GM12872 (cell line): ENCODE measurements at regions not wholly inside any gene's neighbourhood (a gene's known extent, or its start where the extent isn't known, plus 50 kb on each side); places are given as distances from the start of the nearest gene placed in this dataset.

Experiments
- CTCF ChIP-seq: IDR thresholded peaks from 3 replicates; pipeline ENCODE4 v1.5.1; 2011; ENCODE audit warnings: low read depth, mild to moderate bottlenecking, low read length, moderate library complexity; ENCODE audit not compliant: insufficient read depth

DNA sequence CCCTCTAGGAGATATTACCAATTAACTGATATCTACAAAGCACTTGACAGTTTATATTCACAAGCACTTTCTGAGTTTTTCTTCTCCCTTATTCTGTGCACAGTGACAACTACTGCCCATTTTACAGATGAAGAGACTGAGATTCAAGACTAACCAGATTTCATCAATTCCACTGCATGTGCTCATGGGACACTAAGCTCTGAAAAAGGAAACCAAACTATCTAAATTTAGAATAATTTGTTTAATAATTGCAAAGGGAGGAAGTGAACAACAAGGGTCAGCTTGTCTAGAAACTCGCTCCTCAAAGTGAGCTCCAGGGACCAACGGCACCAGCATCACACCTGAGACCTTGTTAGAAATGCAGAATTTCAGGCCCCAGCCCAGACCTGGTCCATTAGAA is 50.8 kb upstream of the MYLIP start:
- TF ChIP-seq CTCF = no peak

DNA sequence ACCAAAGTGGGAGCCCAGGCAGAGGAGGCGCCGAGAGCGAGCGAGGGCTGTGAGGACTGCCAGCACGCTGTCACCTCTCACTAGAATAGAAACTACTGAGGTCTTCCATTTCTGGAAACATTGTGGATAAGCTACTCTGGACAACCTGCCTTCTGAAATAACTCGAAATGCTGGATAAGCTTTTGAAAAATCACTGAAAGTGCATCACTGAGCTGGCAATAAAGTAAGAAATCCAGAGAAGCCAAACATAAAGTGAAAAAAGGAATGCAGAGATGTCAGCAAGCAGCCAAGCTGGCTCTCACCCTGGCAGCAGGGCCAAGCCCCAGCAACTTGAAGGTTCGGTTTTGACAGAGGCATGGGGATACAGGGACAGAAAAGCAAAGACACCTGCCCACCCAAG is 59.2 kb upstream of the MYLIP start:
- TF ChIP-seq CTCF = no peak

GRCh38 chr6:16069222-16069621 is 59.7 kb upstream of the MYLIP start:
- no peak for TF ChIP-seq CTCF

DNA sequence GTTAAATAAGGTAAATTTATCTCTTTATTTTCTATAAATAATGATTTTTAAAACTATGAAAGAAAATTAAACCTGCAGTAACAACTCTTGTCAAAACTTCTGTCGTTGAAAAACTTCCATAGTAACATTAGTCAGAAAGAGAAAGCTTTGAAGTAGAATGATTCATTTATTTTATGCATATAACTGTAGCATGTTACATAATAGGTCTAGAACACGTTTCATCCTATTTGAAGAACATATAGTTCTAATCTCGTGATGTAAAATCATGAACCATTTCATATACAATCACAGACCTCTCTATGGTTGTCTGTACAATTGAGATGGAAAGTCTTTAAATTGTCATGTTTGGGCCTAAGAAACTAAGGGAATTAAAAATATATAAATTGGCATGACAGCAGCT is 61.3 kb upstream of the MYLIP start:
- TF ChIP-seq CTCF = no peak

DNA sequence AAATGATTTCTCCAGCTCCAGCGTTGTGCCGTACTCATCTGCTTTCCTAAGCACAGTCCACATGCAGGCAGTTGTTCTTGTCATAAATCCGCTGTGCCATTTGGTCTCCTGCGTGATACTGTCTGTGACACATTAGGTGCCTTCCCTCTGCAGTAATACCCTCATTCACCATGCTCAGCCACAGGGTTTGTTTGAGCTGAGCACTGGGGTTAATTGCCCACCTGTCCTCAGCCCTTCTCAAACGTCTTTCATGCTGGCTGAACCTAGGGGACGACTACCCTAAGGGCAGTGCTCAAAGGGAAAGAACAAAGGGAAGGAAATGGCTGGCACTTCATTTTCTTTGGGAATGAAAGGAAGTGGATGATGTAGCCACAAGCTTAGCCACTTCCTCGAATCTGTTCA is 64.2 kb upstream of the MYLIP start:
- no peak for TF ChIP-seq CTCF

- TF ChIP-seq CTCF = no peak
Observed at GRCh38 chr6:16063580-16063979, 65.3 kb upstream of the MYLIP start.

DNA sequence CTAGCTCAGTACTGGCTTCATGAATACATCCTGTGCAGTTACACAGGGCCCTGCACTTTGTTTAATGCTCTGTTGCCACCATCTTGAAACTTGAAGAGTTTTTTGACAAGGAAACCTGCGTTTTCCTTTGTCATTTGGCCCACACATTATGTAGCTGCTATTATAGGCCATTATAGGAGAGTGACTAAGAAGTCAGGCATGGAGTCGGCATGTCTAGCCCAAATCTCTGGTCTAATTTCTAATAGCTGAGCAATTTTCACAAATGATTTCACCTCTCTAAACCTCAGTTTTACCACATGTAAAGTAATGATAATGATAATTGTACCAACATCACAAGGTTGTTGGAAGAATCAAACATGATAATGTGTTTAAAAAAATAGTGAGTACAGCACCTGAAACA is 67.1 kb upstream of the MYLIP start:
- no peak for TF ChIP-seq CTCF

- no peak for TF ChIP-seq CTCF
Observed at GRCh38 chr6:16060039-16060438, 68.8 kb upstream of the MYLIP start.
